Thoracic aorta (tissue), 2 donors: ENCODE measurements at regions not wholly inside any gene's neighbourhood (a gene's known extent, or its start where the extent isn't known, plus 50 kb on each side); places are given as distances from the start of the nearest gene placed in this dataset.
A peak's percentile ranks its signal among the peaks of the same experiment; 100 is the strongest.

Experiments used
- ATAC-seq: fragments of 150-250 bp; one replicate; pipeline ENCODE4 v1.8.0; 2017; ENCODE audit warnings: low read depth; ENCODE audit not compliant: insufficient number of reproducible peaks, low FRiP score
- DNase-seq: peaks from one replicate; pipeline ENCODE4 v3.0.0-alpha.2; 2020; ENCODE audit warnings: low spot score
- H3K27ac ChIP-seq, 2 donors: fragments of 200-600 bp; sonication (generic); 1 replicate in 1 of 2; 2 replicates in 1 of 2; pipeline ENCODE4 v1.5.1; 2016; ENCODE audit warnings: mild to moderate bottlenecking in 2 of 2, moderate library complexity in 2 of 2
- H3K27me3 ChIP-seq: fragments of 200-600 bp; sonication (generic); replicated peaks from 2 replicates; pipeline ENCODE4 v1.6.0; 2016; ENCODE audit warnings: mild to moderate bottlenecking; ENCODE audit not compliant: insufficient read depth
- H3K36me3 ChIP-seq: fragments of 200-600 bp; sonication (generic); one replicate; pipeline ENCODE4 v1.5.1; 2016
- H3K4me1 ChIP-seq, 2 donors: fragments of 200-600 bp; sonication (generic); 1 replicate in 1 of 2; 2 replicates in 1 of 2; pipeline versions ENCODE4 v1.5.1 to v1.6.0; 2016; ENCODE audit warnings: low read depth in 2 of 2, mild to moderate bottlenecking in 1 of 2; ENCODE audit not compliant: control insufficient read depth in 1 of 2
- H3K4me3 ChIP-seq: fragments of 200-600 bp; sonication (generic); 2 replicates; pipeline ENCODE4 v1.5.1; 2016; ENCODE audit warnings: mild to moderate bottlenecking
- H3K9me3 ChIP-seq: fragments of 200-600 bp; sonication (generic); 2 replicates; pipeline ENCODE4 v1.5.1; 2016
- CTCF ChIP-seq: fragments of 200-600 bp; sonication (generic); IDR thresholded peaks from one replicate; pipeline ENCODE4 v1.5.1; 2019; ENCODE audit warnings: antibody characterized with exemption

- Histone ChIP-seq H3K27ac (no peak overlapping the region), H3K9me3 (no peaks in the 10 kb centered on the region), H3K27me3 (no peaks in the 10 kb centered on the region), H3K4me1 (no peaks in the 10 kb centered on the region), H3K4me3 (no peak overlapping the region), H3K36me3 (no peaks in the 10 kb centered on the region)
- DNase-seq: no peak
- no peak for TF ChIP-seq CTCF
- no peak for ATAC-seq
These were observed 190.3 kb upstream of the KLHL4 start for GRCh38 chrX:87327267-87327666.

- DNase-seq (no peak), ATAC-seq (no peak)
- H3K9me3 ChIP-seq: no peaks in the 10 kb centered on the region
- no peak overlapping the region for H3K27ac ChIP-seq
- no peak for TF ChIP-seq CTCF
- H3K4me3 ChIP-seq: no peak overlapping the region
- H3K27me3 ChIP-seq: no peaks in the 10 kb centered on the region
- no peaks in the 10 kb centered on the region for H3K36me3 ChIP-seq
- no peaks in the 10 kb centered on the region for H3K4me1 ChIP-seq
These were observed 180.3 kb upstream of the KLHL4 start for GRCh38 chrX:87337267-87337666.

GRCh38 chrX:87338510-87338909 lies 179.1 kb upstream of the KLHL4 start:
- H3K4me1 ChIP-seq: no peaks in the 10 kb centered on the region
- H3K27ac ChIP-seq: no peak overlapping the region
- ATAC-seq: no peak
- no peak overlapping the region for H3K4me3 ChIP-seq
- DNase-seq: no peak
- H3K9me3 ChIP-seq: no peaks in the 10 kb centered on the region
- peak; percentile 35 for TF ChIP-seq CTCF
- no peaks in the 10 kb centered on the region for H3K36me3 ChIP-seq
- no peaks in the 10 kb centered on the region for H3K27me3 ChIP-seq

GRCh38 chrX:87370865-87371264 lies 146.7 kb upstream of the KLHL4 start:
- TF ChIP-seq CTCF: no peak
- DNase-seq (no peak), ATAC-seq (no peak)

GRCh38 chrX:87374324-87374723 lies 143.3 kb upstream of the KLHL4 start:
- DNase-seq: no peak
- Histone ChIP-seq H3K27ac (no peak overlapping the region), H3K4me1 (no peaks in the 10 kb centered on the region), H3K27me3 (no peaks in the 10 kb centered on the region), H3K4me3 (no peak overlapping the region), H3K9me3 (no peaks in the 10 kb centered on the region), H3K36me3 (no peaks in the 10 kb centered on the region)
- TF ChIP-seq CTCF: no peak
- ATAC-seq: no peak

More at GRCh38 chrX:87370865-87371264, 146.7 kb upstream of the KLHL4 start:
- Histone ChIP-seq H3K9me3 (no peaks in the 10 kb centered on the region), H3K36me3 (no peaks in the 10 kb centered on the region), H3K4me3 (no peak overlapping the region), H3K27me3 (no peaks in the 10 kb centered on the region), H3K4me1 (no peaks in the 10 kb centered on the region), H3K27ac (no peak overlapping the region)
